Osteoblast (primary cell): ENCODE measurements at regions not wholly inside any gene's neighbourhood (a gene's known extent, or its start where the extent isn't known, plus 50 kb on each side); places are given as distances from the start of the nearest gene placed in this dataset.

ENCODE experiments used
- DNase-seq: peaks from one replicate; pipeline ENCODE4 v3.0.0; 2011; ENCODE audit warnings: low spot score, mixed read lengths; ENCODE audit not compliant: insufficient read length; ENCODE audit errors: missing footprints
- H2AFZ ChIP-seq: 2 replicates; pipeline ENCODE4 v1.6.0; 2011; ENCODE audit warnings: mild to moderate bottlenecking, low read length
- H3K27ac ChIP-seq: 2 replicates; pipeline ENCODE4 v1.5.1; 2011; ENCODE audit warnings: mild to moderate bottlenecking, low read depth, low read length, moderate library complexity
- H3K27me3 ChIP-seq: 2 replicates; pipeline ENCODE4 v1.6.0; 2012; ENCODE audit warnings: mild to moderate bottlenecking, control low read depth, inconsistent platforms, low read length, moderate library complexity; ENCODE audit not compliant: insufficient read depth
- H3K36me3 ChIP-seq: 2 replicates; pipeline ENCODE4 v1.5.1; 2011; ENCODE audit warnings: mild to moderate bottlenecking, low read length, control low read depth, moderate library complexity; ENCODE audit not compliant: insufficient read depth
- H3K4me1 ChIP-seq: 2 replicates; pipeline ENCODE4 v1.5.1; 2011; ENCODE audit warnings: mild to moderate bottlenecking, low read length, control low read depth, moderate library complexity; ENCODE audit not compliant: insufficient read depth
- H3K4me2 ChIP-seq: 2 replicates; pipeline ENCODE4 v1.6.0; 2011; ENCODE audit warnings: mild to moderate bottlenecking, low read length; ENCODE audit not compliant: insufficient read depth
- H3K4me3 ChIP-seq: fragments of 200-600 bp; sonication (generic); 3 replicates; pipeline ENCODE4 v1.5.1; 2012; ENCODE audit warnings: mild to moderate bottlenecking, low read length, inconsistent platforms; ENCODE audit not compliant: insufficient read depth
- H3K79me2 ChIP-seq: 2 replicates; pipeline ENCODE4 v1.6.0; 2012; ENCODE audit warnings: mild to moderate bottlenecking, low read length, control low read depth, inconsistent platforms; ENCODE audit not compliant: insufficient read depth
- H3K9me3 ChIP-seq: 2 replicates; pipeline ENCODE4 v1.5.1; 2011; ENCODE audit warnings: low read depth, low read length, control low read depth
- H4K20me1 ChIP-seq: 2 replicates; pipeline ENCODE4 v1.6.0; 2012; ENCODE audit warnings: mild to moderate bottlenecking, low read length, control low read depth; ENCODE audit not compliant: insufficient read depth
- TF ChIP-seq, protein P1 (sequence below): IDR thresholded peaks from 2 replicates; pipeline ENCODE4 v1.5.1; 2011; ENCODE audit warnings: mild to moderate bottlenecking, low read depth, low read length, moderate library complexity; ENCODE audit errors: extremely low read depth

DNA sequence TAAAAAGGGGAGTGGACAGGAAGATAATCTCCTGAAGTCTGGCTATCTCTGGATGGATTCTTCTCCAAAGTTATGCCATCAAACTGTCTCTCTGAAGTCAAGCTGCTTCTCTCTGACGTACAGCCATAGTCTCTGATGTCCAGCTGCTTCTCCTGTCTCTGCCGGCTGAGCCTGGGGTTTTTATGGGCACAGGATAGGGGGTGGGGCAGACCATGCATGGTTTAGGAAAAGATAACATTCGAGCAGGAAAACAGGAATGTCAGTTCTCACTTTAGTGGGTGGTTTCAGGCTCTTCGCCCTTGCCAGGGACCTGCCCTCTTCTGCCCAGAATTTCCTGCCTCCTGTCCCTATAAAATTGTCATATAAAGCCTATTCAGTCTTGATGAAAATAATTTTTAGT lies 110.9 kb upstream of the ROBO1 start:
- no peaks in the 10 kb centered on the region for H3K27me3 ChIP-seq
- no peak overlapping the region for H3K4me3 ChIP-seq
- no peak overlapping the region for H3K4me2 ChIP-seq
- DNase-seq = no peak
- H3K9me3 ChIP-seq = peaks cover 7% of the 10 kb centered on the region
- TF ChIP-seq, protein P1, sequence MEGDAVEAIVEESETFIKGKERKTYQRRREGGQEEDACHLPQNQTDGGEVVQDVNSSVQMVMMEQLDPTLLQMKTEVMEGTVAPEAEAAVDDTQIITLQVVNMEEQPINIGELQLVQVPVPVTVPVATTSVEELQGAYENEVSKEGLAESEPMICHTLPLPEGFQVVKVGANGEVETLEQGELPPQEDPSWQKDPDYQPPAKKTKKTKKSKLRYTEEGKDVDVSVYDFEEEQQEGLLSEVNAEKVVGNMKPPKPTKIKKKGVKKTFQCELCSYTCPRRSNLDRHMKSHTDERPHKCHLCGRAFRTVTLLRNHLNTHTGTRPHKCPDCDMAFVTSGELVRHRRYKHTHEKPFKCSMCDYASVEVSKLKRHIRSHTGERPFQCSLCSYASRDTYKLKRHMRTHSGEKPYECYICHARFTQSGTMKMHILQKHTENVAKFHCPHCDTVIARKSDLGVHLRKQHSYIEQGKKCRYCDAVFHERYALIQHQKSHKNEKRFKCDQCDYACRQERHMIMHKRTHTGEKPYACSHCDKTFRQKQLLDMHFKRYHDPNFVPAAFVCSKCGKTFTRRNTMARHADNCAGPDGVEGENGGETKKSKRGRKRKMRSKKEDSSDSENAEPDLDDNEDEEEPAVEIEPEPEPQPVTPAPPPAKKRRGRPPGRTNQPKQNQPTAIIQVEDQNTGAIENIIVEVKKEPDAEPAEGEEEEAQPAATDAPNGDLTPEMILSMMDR = no peak
- no peaks in the 10 kb centered on the region for H3K36me3 ChIP-seq
- no peaks in the 10 kb centered on the region for H3K79me2 ChIP-seq
- no peaks in the 10 kb centered on the region for H3K4me1 ChIP-seq
- no peak overlapping the region for H2AFZ ChIP-seq
- H3K27ac ChIP-seq = no peak overlapping the region
- no peaks in the 10 kb centered on the region for H4K20me1 ChIP-seq

DNA sequence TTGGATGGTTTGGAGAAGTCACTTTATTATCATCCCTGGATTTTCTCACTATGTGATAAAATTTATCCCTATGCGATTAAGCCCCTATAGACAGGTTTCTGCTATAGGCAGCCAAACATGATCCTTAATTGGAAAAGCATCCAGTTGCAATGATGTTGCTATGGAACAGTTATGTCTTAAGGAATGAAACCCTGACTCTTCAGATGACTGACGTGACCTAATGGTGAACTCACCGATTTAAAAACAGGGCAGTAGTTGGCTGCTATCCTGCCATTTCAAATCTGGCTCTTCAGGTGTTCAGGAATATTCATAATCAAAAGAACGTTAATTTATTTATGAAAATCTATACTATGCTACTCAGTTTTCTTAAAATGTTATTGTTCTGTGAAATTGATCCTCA lies 106.8 kb upstream of the ROBO1 start:
- Histone ChIP-seq H3K9me3 (peaks cover 4% of the 10 kb centered on the region), H3K4me2 (no peak overlapping the region), H3K27ac (no peak overlapping the region), H3K4me1 (no peaks in the 10 kb centered on the region), H4K20me1 (no peaks in the 10 kb centered on the region), H3K36me3 (no peaks in the 10 kb centered on the region), H3K79me2 (no peaks in the 10 kb centered on the region), H3K27me3 (no peaks in the 10 kb centered on the region), H2AFZ (no peak overlapping the region), H3K4me3 (no peak overlapping the region)
- TF ChIP-seq, protein P1 = no peak
- no peak for DNase-seq

DNA sequence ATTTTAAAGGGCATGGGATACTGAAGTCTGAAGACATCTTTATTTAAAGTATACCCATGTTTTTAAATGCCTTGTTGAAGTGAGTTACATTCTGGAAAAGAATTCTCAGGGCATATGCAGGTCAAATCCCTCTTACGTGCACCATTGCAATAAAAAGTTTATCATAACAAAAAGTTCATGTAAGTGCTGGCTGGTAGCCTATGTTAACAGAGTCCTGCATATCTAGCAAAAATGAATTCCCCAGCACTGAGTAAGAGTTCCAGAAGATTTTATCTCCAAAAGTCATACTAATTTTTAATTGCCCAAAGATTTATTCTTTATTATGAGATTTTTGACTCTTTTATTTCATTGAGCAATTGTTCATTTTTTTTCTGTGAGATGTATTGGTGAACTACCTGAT lies 104.7 kb upstream of the ROBO1 start:
- Histone ChIP-seq H3K79me2 (no peaks in the 10 kb centered on the region), H4K20me1 (no peaks in the 10 kb centered on the region), H3K27ac (no peak overlapping the region), H3K4me3 (no peak overlapping the region), H3K4me1 (no peaks in the 10 kb centered on the region), H3K27me3 (no peaks in the 10 kb centered on the region), H3K9me3 (peaks cover 2% of the 10 kb centered on the region), H3K36me3 (no peaks in the 10 kb centered on the region), H2AFZ (no peak overlapping the region), H3K4me2 (no peak overlapping the region)
- DNase-seq = no peak
- TF ChIP-seq, protein P1 = no peak

DNA sequence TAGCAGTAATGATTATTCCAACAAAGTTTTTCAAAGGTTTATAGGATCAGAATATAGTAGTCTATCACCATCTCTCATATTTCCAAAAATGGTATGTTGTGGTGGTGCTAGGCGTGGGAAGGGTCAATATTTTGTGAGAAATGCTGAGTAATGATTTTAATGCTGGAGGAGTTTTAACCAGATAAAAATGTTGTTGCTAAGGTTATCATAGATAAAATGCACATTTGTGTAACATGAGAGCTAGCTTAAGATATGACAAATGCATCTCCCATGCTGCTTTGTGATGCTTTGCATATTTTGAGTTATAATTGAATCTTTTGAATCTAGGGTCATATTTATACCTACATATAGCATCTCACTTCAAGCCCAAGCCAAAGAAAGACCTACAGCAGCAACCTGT lies 103.9 kb upstream of the ROBO1 start:
- peak overlapping the region; percentile 24 for H3K27ac ChIP-seq
- no peaks in the 10 kb centered on the region for H3K79me2 ChIP-seq
- no peaks in the 10 kb centered on the region for H4K20me1 ChIP-seq
- H3K36me3 ChIP-seq = no peaks in the 10 kb centered on the region
- no peak overlapping the region for H3K4me3 ChIP-seq
- DNase-seq = no peak
- no peak overlapping the region for H3K4me2 ChIP-seq
- H3K9me3 ChIP-seq = peaks cover 2% of the 10 kb centered on the region
- H3K4me1 ChIP-seq = no peaks in the 10 kb centered on the region
- TF ChIP-seq, protein P1 = no peak
- no peaks in the 10 kb centered on the region for H3K27me3 ChIP-seq
- no peak overlapping the region for H2AFZ ChIP-seq
